Natural killer cell treated with Interleukin-12 subunit alpha and Interleukin-12 subunit beta and Interleukin-15 and Interleukin-18, amount 100 ng/mL, for 72 hours (primary cell): ENCODE measurements at regions not wholly inside any gene's neighbourhood (a gene's known extent, or its start where the extent isn't known, plus 50 kb on each side); places are given as distances from the start of the nearest gene placed in this dataset.

Experiments used
- ATAC-seq, 2 donors: fragments of 150-1000 bp; cut with Tn5 transposase in 1 of 2; sonication (Bioruptor Pico), chemical (Tn5 transposase) in 1 of 2; 2 replicates each; pipeline ENCODE4 v1.10.0; 2021
- DNase-seq: peaks from one replicate; pipeline ENCODE4 v3.0.0; 2022; ENCODE audit warnings: low spot score
- H3K27ac Mint-ChIP-seq, 2 donors: 1 replicate in 1 of 2; 2 replicates in 1 of 2; pipeline ENCODE4 v1.8.0; 2022; ENCODE audit warnings: mixed read lengths in 2 of 2, mild to moderate bottlenecking in 1 of 2, moderate library complexity in 1 of 2
- H3K27me3 Mint-ChIP-seq, 2 donors: 1 replicate in 1 of 2; 2 replicates in 1 of 2; pipeline ENCODE4 v1.8.0; 2022; ENCODE audit warnings: mixed read lengths in 2 of 2
- H3K36me3 Mint-ChIP-seq: one replicate; pipeline ENCODE4 v1.8.0; 2022; ENCODE audit warnings: mixed read lengths
- H3K4me1 Mint-ChIP-seq, 2 donors: 1 replicate in 1 of 2; 2 replicates in 1 of 2; pipeline ENCODE4 v1.8.0; 2022; ENCODE audit warnings: low read depth in 2 of 2, mixed read lengths in 2 of 2, mild to moderate bottlenecking in 1 of 2
- H3K4me3 Mint-ChIP-seq: one replicate; pipeline ENCODE4 v1.8.0; 2022; ENCODE audit warnings: mixed read lengths
- H3K9me3 Mint-ChIP-seq: 2 replicates; pipeline ENCODE4 v1.8.0; 2022; ENCODE audit warnings: mixed read lengths

DNA sequence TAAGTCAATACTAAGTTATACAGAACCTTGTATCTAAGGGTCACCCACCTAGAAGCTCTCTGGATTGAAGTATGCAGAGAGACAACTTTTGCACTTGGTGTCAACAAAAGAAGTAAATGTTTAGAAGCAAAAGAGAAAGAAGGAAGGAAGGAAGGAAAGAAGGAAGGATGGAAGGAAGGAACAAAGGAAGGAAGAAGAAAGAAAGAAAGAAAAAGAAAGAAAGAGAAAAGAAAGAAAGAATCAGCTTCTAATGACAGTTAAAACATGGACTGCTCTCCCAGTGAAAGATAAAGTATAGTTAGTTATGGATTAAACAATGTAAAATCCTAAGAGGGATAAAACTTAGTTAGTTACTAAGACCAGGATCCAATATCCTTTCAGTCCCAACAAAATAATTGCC, 613.8 kb upstream of the NR2F2 start:
- DNase-seq, result no peak
- ATAC-seq, result no peak
- H3K27me3 Mint-ChIP-seq, result peaks cover 0 to 3% of the 10 kb centered on the region in 2 donors
- no peak overlapping the region for H3K27ac Mint-ChIP-seq
- no peak overlapping the region for H3K4me3 Mint-ChIP-seq
- no peaks in the 10 kb centered on the region for H3K9me3 Mint-ChIP-seq
- no peaks in the 10 kb centered on the region for H3K4me1 Mint-ChIP-seq
- no peaks in the 10 kb centered on the region for H3K36me3 Mint-ChIP-seq

DNA sequence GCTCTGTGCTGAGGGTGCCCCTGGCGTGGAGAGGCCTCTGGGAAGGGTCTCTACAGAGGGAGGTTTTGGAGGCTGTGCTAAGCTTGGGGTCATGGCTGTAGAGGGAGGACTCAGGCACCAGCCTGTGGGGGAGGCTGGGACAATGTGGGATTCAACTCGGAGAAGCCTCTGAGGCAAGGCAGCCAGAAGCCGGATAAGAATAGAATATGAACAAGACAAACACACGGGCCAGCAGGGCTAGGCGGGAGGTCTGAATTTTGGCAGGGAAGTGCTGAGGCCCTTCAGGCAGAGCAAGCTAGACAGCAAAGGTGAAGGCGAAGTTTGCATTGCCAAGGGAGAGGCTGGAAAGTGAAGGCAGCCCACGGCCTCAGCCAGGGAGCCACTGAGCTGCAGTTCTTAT, 612.1 kb upstream of the NR2F2 start:
- Mint-ChIP-seq H3K27me3 (peaks cover 0 to 2% of the 10 kb centered on the region in 2 donors), H3K4me1 (no peaks in the 10 kb centered on the region), H3K36me3 (no peaks in the 10 kb centered on the region), H3K9me3 (no peaks in the 10 kb centered on the region), H3K27ac (no peak overlapping the region), H3K4me3 (no peak overlapping the region)
- ATAC-seq (no peak), DNase-seq (no peak)

DNA sequence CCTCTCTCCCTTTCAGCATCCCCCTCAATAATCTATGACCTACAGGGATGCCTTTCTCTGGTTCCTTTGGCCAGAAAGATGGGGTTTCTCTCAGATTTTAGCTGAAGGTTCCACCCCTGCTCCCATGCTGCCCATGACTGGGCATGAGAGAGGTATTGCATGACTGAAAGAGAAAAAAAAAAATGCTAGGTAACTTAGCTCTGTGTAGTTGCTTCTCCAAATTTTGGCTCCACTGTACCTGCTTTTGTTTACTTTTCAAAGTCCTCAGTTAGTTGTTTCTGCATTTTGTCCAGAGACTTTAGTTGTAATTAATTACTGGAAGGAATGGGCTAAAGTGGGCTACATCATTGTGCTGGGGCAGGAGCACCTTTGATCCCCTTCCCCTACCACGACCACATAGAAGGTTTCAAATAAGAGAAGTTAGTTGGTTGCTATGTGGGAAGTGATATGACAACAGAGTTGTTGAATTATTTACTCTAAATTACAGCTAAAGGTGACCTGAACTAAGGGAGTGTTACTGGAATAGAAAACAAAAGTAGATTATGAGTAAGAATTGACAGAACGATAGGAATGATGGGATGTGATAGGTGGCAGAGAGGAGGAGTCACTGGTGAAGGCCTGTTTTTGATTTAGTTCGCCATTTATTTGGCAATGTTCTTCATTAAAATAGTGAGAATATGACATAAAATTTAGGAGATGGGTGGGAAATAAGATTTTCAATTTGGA, 605.4 kb upstream of the NR2F2 start:
- Mint-ChIP-seq H3K9me3 (no peaks in the 10 kb centered on the region), H3K4me1 (no peaks in the 10 kb centered on the region), H3K27me3 (peaks cover 12 to 30% of the 10 kb centered on the region in 2 donors), H3K36me3 (no peaks in the 10 kb centered on the region), H3K27ac (no peak overlapping the region), H3K4me3 (no peak overlapping the region)
- no peak for DNase-seq
- no peak for ATAC-seq

DNA sequence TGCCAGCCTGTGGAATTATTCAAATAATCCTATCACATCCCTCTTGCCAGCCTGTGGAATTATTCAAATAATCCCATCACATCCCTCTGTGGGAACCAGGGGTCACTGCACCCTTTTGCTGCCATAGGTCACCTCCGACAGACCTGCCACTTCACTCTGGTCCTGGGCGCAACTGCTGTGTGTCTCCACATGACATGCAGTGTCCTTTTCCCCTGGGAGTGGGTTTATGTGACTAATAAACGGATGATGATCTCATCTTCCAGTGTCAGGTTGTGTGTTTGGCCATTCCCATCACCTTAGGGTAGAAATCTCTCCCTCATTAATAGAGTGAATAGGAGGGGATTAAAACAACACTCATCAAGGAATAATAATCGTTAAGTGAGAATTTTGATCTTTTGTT, 603.6 kb upstream of the NR2F2 start:
- DNase-seq (no peak), ATAC-seq (no peak)
- Mint-ChIP-seq H3K27me3 (peaks cover 12 to 30% of the 10 kb centered on the region in 2 donors), H3K9me3 (no peaks in the 10 kb centered on the region), H3K36me3 (no peaks in the 10 kb centered on the region), H3K4me1 (no peaks in the 10 kb centered on the region), H3K4me3 (no peak overlapping the region), H3K27ac (no peak overlapping the region)

DNA sequence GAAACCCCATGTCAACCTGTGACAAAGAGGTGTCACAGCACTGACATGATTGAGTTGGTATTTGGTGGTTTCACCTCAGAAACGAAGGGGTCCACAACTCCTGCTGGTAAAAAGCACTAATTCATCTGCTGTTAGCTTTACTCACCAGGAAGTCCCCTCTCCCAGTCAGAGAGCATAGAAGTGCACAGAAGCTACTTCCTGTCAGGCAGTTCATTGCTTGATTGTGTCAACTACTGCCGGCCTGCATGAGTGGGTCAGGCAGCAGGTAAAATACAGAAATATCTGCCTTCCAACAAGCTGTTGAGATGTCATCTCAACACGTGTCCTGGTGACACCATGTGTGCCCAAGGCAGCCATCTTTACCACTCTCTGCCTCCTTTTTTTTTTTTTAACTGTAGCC, 596.6 kb upstream of the NR2F2 start:
- ATAC-seq (peak in 1 of 2 donors; percentile 61), DNase-seq (no peak)
- Mint-ChIP-seq H3K4me3 (no peak overlapping the region), H3K4me1 (peaks cover 18 to 27% of the 10 kb centered on the region in 2 donors), H3K9me3 (peaks cover 17% of the 10 kb centered on the region), H3K36me3 (peaks cover 13% of the 10 kb centered on the region), H3K27me3 (peaks cover 5 to 8% of the 10 kb centered on the region in 2 donors), H3K27ac (peak overlapping the region in 1 of 2 donors; percentile 71)

DNA sequence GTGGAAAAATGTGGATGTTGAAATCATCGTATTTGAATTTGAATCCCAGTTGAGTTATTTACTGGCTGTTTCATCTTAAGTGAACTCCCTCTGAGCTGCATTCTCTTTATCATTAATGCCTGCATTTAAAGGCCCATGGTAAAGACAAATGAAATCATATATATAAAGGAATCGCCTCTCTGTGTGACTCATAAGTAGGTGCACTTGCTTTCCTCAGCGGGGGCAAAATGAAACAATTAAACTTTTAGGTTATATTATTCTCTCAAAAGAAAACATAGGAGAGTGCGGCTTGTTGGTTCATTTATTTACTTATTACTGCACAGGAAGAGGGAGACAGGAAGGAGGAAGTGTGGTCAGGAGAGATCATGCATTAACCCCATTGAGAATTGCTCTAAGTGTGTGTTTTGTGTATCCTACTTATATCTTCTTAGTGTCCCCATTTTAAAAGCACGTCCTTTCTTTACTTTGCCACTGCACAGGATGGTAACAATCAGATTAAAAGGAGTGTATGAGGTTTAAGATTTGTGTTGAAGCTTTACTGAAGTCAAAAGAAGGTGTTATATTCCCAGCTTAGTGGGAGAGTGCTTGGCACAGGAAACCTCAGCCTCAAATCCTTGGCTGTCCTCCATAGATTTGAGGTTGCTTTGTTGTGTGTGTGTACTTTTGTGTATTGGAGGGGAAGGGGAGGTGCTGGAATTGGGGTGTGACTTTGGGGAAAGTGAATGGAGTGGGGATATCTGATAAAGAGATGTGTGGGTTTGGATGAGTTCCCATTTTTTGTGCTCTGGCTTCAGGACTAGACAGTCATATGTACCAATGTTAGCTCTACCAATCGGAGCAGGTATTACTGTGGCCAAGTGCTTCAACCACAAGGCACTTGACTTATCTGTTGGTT, 595.8 kb upstream of the NR2F2 start:
- H3K36me3 Mint-ChIP-seq, result peaks cover 13% of the 10 kb centered on the region
- peaks cover 17% of the 10 kb centered on the region for H3K9me3 Mint-ChIP-seq
- no peak for DNase-seq
- peaks cover 18 to 27% of the 10 kb centered on the region in 2 donors for H3K4me1 Mint-ChIP-seq
- peak overlapping the region; percentile 67 for H3K4me3 Mint-ChIP-seq
- H3K27ac Mint-ChIP-seq, result peak overlapping the region; percentile 48 to 71
- ATAC-seq, result no peak
- peaks cover 7 to 11% of the 10 kb centered on the region in 2 donors for H3K27me3 Mint-ChIP-seq

DNA sequence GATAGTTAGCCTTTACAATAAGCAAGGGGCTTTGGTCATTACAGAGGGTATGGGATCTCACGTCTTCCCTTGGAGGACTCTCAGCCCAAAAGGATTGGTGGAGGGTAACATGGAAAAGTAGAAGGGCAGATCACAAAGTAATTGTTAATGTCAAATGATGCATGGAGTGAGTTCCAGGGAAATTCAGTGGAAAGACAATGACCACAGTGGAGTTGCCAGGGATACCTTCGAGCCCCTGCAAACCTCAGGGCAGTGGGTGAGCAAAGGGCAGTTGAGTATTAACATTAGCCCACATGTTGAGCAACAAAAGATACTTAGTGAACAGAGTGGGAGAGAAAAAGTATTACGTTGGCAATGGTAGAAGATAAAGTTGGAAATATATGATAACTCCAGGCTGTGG, 593.4 kb upstream of the NR2F2 start:
- Mint-ChIP-seq H3K4me3 (no peak overlapping the region), H3K27me3 (peaks cover 7 to 11% of the 10 kb centered on the region in 2 donors), H3K9me3 (peaks cover 17% of the 10 kb centered on the region), H3K36me3 (peaks cover 13% of the 10 kb centered on the region), H3K27ac (no peak overlapping the region), H3K4me1 (peaks cover 26 to 36% of the 10 kb centered on the region in 2 donors)
- no peak for ATAC-seq
- no peak for DNase-seq

DNA sequence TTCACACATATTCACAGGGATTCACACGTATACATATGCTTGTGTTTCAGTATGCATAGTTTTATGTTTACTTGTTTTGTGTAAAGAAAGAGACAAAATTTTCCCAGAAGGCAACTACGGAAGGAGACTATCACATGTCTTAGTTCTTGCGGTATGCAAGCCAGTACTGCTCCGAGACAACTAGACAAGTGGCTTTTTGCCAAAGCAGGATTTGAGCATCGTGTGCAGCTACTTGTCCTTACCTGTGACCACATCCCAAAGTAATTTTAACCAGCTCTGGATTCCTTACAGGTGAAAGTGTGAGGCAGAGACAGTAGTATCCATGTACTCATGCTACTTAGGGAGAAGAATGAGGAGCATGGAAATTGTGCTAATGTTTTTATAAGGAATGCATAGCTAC, 591.4 kb upstream of the NR2F2 start:
- H3K4me1 Mint-ChIP-seq, result peaks cover 26 to 37% of the 10 kb centered on the region in 2 donors

DNA sequence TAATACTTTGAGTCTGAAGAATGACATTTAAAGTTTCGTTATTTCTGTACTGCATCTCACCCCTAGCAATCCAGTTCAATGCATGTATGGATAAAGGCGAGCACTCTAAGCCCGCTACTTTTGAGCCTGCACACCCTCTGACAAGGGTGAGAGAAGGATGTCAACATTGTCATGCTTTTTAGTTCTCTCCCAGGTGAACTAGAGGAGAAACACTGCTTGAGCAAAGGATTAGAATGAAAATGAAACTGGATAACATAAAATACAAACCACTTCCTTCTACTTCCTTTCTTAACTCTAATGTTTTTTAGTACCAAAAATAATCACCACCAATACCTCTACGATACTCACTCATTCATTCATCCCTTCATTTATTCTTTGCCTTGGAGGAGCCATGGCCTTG, 588.7 kb upstream of the NR2F2 start:
- ATAC-seq, result no peak
- Mint-ChIP-seq H3K4me3 (peak overlapping the region; percentile 7), H3K27ac (no peak overlapping the region), H3K27me3 (peaks cover 7 to 10% of the 10 kb centered on the region in 2 donors), H3K36me3 (no peaks in the 10 kb centered on the region), H3K9me3 (peaks cover 10% of the 10 kb centered on the region), H3K4me1 (peaks cover 8 to 18% of the 10 kb centered on the region in 2 donors)
- no peak for DNase-seq

More for the DNA sequence above, 591.4 kb upstream of the NR2F2 start:
- no peak overlapping the region for H3K27ac Mint-ChIP-seq
- no peak for ATAC-seq
- no peak for DNase-seq
- peaks cover 13% of the 10 kb centered on the region for H3K36me3 Mint-ChIP-seq
- peaks cover 23% of the 10 kb centered on the region for H3K9me3 Mint-ChIP-seq
- peaks cover 7 to 11% of the 10 kb centered on the region in 2 donors for H3K27me3 Mint-ChIP-seq
- no peak overlapping the region for H3K4me3 Mint-ChIP-seq

DNA sequence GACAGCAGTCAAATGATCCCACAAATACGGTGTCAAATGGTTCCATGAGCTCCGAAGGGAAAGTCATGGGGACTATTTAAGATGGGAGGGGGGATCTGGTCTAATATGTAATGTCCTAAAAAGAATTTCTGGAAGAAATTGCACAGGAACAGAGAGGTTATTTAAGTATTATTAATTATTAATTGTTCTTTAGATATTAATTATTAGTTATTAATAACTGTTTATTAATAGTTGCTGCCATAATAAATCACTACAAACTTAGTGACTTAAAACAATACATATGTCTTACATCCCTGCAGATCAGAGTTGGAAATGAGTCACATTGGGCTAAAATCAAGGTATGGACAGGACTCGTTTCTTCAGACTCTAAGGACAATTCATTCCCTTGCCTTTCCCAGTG, 588.2 kb upstream of the NR2F2 start:
- no peak for DNase-seq
- Mint-ChIP-seq H3K9me3 (peaks cover 7% of the 10 kb centered on the region), H3K4me1 (peaks cover 8 to 16% of the 10 kb centered on the region in 2 donors), H3K4me3 (peak overlapping the region; percentile 7), H3K27me3 (peaks cover 7% of the 10 kb centered on the region in 2 donors), H3K27ac (no peak overlapping the region), H3K36me3 (no peaks in the 10 kb centered on the region)
- ATAC-seq, result no peak

DNA sequence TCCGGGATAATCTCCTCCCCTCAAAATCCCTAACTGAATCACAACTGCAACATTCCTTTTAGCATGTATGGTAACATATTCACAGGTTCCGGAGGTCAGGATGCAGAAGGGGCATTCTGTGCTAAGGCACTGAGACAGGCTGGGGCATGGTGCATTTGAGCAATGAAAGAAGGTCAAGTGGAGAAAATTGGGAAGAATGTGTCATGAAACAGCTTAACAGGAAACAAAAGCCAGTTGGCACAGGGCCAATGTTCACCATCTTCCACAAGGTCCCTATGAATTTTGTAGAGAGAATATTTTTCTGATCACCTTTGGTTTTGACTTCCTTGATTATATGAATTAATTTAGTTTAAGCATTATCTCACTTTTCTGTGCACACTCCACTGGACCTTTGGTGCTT, 587.7 kb upstream of the NR2F2 start:
- Mint-ChIP-seq H3K27ac (no peak overlapping the region), H3K9me3 (peaks cover 7% of the 10 kb centered on the region), H3K4me1 (peaks cover 8 to 14% of the 10 kb centered on the region in 2 donors), H3K4me3 (peak overlapping the region; percentile 1), H3K27me3 (peaks cover 7 to 9% of the 10 kb centered on the region in 2 donors), H3K36me3 (no peaks in the 10 kb centered on the region)
- DNase-seq, result no peak
- ATAC-seq, result no peak

DNA sequence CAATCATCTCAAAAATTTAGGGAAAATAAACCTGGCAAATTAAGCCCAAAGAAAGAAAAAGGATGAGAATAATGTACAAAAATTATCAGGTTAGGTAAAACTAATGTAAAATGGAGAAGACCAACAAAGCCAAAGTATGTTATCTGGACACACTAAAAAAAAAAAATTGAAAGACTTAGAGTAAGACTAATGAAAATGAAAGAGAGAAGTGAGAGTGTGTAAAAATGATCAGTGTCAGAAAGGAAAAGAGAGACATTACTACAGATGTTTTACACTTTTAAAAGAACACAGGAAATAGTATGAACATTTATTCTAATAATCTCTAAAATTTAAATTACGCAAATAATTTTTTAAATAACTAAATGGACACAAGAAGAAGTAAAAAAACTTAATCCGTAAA, 573.3 kb upstream of the NR2F2 start:
- H3K4me3 Mint-ChIP-seq, result no peak overlapping the region
- no peak for DNase-seq
- H3K27ac Mint-ChIP-seq, result no peak overlapping the region
- H3K4me1 Mint-ChIP-seq, result peaks cover 0 to 2% of the 10 kb centered on the region in 2 donors
- no peaks in the 10 kb centered on the region for H3K9me3 Mint-ChIP-seq
- no peaks in the 10 kb centered on the region for H3K36me3 Mint-ChIP-seq
- H3K27me3 Mint-ChIP-seq, result peaks cover 0 to 15% of the 10 kb centered on the region in 2 donors
- no peak for ATAC-seq

DNA sequence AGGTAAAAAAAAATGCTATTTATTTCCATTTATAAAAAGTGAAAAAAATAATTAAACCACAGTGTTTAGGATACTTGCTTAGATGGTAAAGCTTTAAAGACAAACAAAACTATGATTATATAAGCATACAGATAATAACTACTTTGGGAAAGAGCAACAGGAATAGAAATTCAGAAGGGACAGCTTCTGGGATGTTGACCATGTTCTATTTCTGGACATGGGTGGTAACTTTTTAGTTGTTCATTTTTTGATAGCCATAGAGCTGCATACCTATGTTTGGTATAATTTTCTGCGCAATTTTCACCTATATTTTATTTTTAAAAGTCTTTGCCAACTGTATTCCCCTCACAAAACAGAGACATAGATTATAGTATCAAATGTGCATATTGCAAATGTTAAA, 572.0 kb upstream of the NR2F2 start:
- Mint-ChIP-seq H3K27me3 (peaks cover 0 to 10% of the 10 kb centered on the region in 2 donors), H3K4me1 (peaks cover 0 to 2% of the 10 kb centered on the region in 2 donors), H3K4me3 (no peak overlapping the region), H3K9me3 (no peaks in the 10 kb centered on the region), H3K27ac (no peak overlapping the region), H3K36me3 (no peaks in the 10 kb centered on the region)
- DNase-seq (no peak), ATAC-seq (no peak)

DNA sequence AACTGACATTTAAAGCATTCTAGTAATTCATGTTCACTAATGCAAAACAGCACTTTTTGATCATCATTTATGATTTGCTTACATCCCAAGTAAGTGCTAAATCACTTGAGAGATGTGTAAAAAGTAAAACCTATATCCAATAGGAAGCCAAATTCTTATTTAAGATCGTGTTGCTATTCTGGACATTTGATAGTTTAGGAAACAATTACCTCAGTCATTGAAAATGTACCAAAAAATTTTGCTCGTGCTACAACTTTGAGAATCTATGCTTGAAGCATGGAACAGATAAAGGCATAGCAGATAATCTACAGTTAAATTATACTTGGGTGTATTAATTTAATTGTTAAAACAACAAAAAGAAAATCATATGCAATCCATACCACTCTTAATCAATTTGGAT, 571.6 kb upstream of the NR2F2 start:
- Mint-ChIP-seq H3K9me3 (no peaks in the 10 kb centered on the region), H3K36me3 (no peaks in the 10 kb centered on the region), H3K4me3 (no peak overlapping the region), H3K4me1 (peaks cover 0 to 2% of the 10 kb centered on the region in 2 donors), H3K27ac (no peak overlapping the region), H3K27me3 (peaks cover 0 to 8% of the 10 kb centered on the region in 2 donors)
- DNase-seq, result no peak
- no peak for ATAC-seq
